Tibial nerve (tissue), 4 donors: ENCODE measurements at regions not wholly inside any gene's neighbourhood (a gene's known extent, or its start where the extent isn't known, plus 50 kb on each side); places are given as distances from the start of the nearest gene placed in this dataset.
A peak's percentile ranks its signal among the peaks of the same experiment; 100 is the strongest.

Experiments used
- DNase-seq, 2 donors: peaks; one replicate each; pipeline ENCODE4 v3.0.0-alpha.2; 2019; ENCODE audit warnings: low spot score in 2 of 2
- H3K27ac ChIP-seq, 4 donors: fragments of 200-600 bp; sonication (generic) in 3 of 4; one replicate each; pipeline ENCODE4 v1.5.1; 2017 to 2019; ENCODE audit warnings: mild to moderate bottlenecking in 1 of 4
- H3K27me3 ChIP-seq, 2 donors: fragments of 200-600 bp; sonication (generic) in 1 of 2; one replicate each; pipeline versions ENCODE4 v1.5.1 to v1.6.0; 2017 to 2019
- H3K36me3 ChIP-seq, 3 donors: fragments of 200-600 bp; sonication (generic); one replicate each; pipeline ENCODE4 v1.5.1; 2018 to 2019
- H3K4me1 ChIP-seq, 4 donors: fragments of 200-600 bp; sonication (generic) in 3 of 4; one replicate each; pipeline ENCODE4 v1.5.1; 2017 to 2019
- H3K4me3 ChIP-seq, 4 donors: fragments of 200-600 bp; sonication (generic) in 3 of 4; one replicate each; pipeline ENCODE4 v1.5.1; 2017 to 2019; ENCODE audit warnings: mild to moderate bottlenecking in 1 of 4, moderate library complexity in 1 of 4
- H3K9me3 ChIP-seq, 4 donors: fragments of 200-600 bp; sonication (generic) in 3 of 4; one replicate each; pipeline ENCODE4 v1.5.1; 2017 to 2019
- CTCF ChIP-seq, 5 experiments: fragments of 200-600 bp in 3 of 5; fragments of 450-650 bp in 2 of 5; sonication (generic) in 3 of 5; IDR thresholded peaks; one replicate each; pipeline ENCODE4 v1.5.1; 2016 to 2019; ENCODE audit warnings: antibody characterized with exemption in 5 of 5, mild to moderate bottlenecking in 3 of 5, moderate library complexity in 2 of 5
- EP300 ChIP-seq, 2 donors: sonication (generic); formaldehyde crosslinking; IDR thresholded peaks; one replicate each; pipeline ENCODE4 v1.6.1; 2017; ENCODE audit warnings: antibody characterized with exemption in 2 of 2, mild to moderate bottlenecking in 1 of 2
- POLR2A ChIP-seq, 2 donors: fragments of 450-650 bp; IDR thresholded peaks; one replicate each; pipeline ENCODE4 v1.6.1; 2017; ENCODE audit warnings: antibody characterized with exemption in 2 of 2, mild to moderate bottlenecking in 2 of 2, moderate library complexity in 2 of 2
- WGBS, 2 donors: methylation state at CpG; one replicate each; pipeline ENCODE4 v1.1.5; 2018; 5-methylcytosine and 5-hydroxymethylcytosine counted together

DNA sequence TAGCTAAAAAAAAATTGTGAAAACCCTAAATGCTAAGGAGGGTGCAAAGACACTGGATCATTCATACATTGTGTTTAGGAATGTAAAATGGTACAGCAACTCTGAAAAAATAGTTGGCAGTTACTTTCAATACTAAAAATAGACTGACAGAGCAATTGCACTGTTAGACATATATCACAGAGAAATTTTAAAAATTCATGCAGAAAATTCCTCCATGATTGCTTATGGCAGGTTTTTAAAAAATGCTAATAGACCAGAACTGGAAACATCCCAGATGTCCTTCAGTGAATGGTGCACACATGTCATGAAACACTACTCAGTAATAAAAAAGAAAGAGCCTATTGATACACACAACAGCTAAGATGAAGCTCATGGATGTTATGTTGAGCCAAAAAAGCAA, 349.8 kb upstream of the DAB2 start:
- no peaks in the 10 kb centered on the region for H3K27me3 ChIP-seq
- H3K4me1 ChIP-seq = no peaks in the 10 kb centered on the region
- H3K9me3 ChIP-seq = no peaks in the 10 kb centered on the region
- no peak overlapping the region for H3K27ac ChIP-seq
- DNase-seq = no peak
- H3K4me3 ChIP-seq = no peak overlapping the region
- TF ChIP-seq POLR2A (IDR thresholded peaks at IDR 0.05) (no peak), CTCF (IDR thresholded peaks at IDR 0.05) (no peak), EP300 (IDR thresholded peaks at IDR 0.05) (no peak)
- H3K36me3 ChIP-seq = no peaks in the 10 kb centered on the region

- TF ChIP-seq EP300 (IDR thresholded peaks at IDR 0.05) = no peak
- TF ChIP-seq CTCF (IDR thresholded peaks at IDR 0.05) = no peak
- no peak for TF ChIP-seq POLR2A (IDR thresholded peaks at IDR 0.05)
- Histone ChIP-seq H3K4me3 (no peak overlapping the region), H3K4me1 (no peaks in the 10 kb centered on the region), H3K27me3 (no peaks in the 10 kb centered on the region), H3K9me3 (no peaks in the 10 kb centered on the region), H3K27ac (no peak overlapping the region), H3K36me3 (no peaks in the 10 kb centered on the region)
- 63 to 64% methylated on average over 2 of the region's 2 CpGs for WGBS, 2 donors
- DNase-seq = no peak
These were observed 347.5 kb upstream of the DAB2 start for GRCh38 chr5:39772307-39772706.

DNA sequence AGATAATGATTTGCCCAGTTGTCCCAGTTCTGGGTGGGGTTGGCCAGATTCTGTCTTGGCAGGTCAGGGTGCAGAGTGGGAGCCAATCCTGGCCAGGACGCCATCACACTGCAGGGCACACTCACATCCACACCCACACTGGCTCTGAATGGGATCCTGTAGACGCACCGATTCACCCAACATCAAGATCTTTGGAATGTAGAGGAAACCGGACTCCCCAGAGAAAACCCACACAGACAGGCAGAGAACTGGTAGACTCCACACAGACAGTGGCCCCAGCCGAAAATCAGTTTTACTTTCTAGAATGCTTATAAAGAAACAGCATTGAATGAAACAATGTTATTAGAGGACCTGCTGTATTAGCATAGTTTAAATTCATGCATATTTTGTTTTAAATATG, 343.1 kb upstream of the DAB2 start:
- Histone ChIP-seq H3K27ac (no peak overlapping the region), H3K4me1 (peaks cover 0 to 10% (median 0%) of the 10 kb centered on the region in 4 donors), H3K9me3 (no peaks in the 10 kb centered on the region), H3K27me3 (no peaks in the 10 kb centered on the region), H3K4me3 (no peak overlapping the region), H3K36me3 (no peaks in the 10 kb centered on the region)
- TF ChIP-seq POLR2A (IDR thresholded peaks at IDR 0.05) (no peak), CTCF (IDR thresholded peaks at IDR 0.05) (no peak), EP300 (IDR thresholded peaks at IDR 0.05) (no peak)
- WGBS, 2 donors = 76 to 83% methylated on average over 5 of the region's 5 CpGs
- DNase-seq = no peak

GRCh38 chr5:39765366-39765765, 340.6 kb upstream of the DAB2 start:
- no peaks in the 10 kb centered on the region for H3K27me3 ChIP-seq
- no peak overlapping the region for H3K4me3 ChIP-seq
- no peaks in the 10 kb centered on the region for H3K9me3 ChIP-seq
- DNase-seq = no peak
- 35 to 48% methylated on average over 2 of the region's 2 CpGs for WGBS, 2 donors
- H3K36me3 ChIP-seq = no peaks in the 10 kb centered on the region
- H3K4me1 ChIP-seq = peaks cover 0 to 18% (median 2%) of the 10 kb centered on the region in 4 donors
- TF ChIP-seq CTCF (IDR thresholded peaks at IDR 0.05) (no peak), EP300 (IDR thresholded peaks at IDR 0.05) (no peak), POLR2A (IDR thresholded peaks at IDR 0.05) (no peak)
- H3K27ac ChIP-seq = peak overlapping the region in 1 of 4 donors; percentile 7

GRCh38 chr5:39762761-39763160, 338.0 kb upstream of the DAB2 start:
- Histone ChIP-seq H3K4me3 (no peak overlapping the region), H3K4me1 (peaks cover 0 to 27% (median 7%) of the 10 kb centered on the region in 4 donors), H3K27ac (peak overlapping the region in 1 of 4 donors; percentile 76), H3K36me3 (no peaks in the 10 kb centered on the region), H3K27me3 (no peaks in the 10 kb centered on the region), H3K9me3 (no peaks in the 10 kb centered on the region)
- WGBS, 2 donors = 68 to 77% methylated on average over 3 of the region's 3 CpGs
- DNase-seq = no peak
- TF ChIP-seq POLR2A (IDR thresholded peaks at IDR 0.05) = no peak
- TF ChIP-seq CTCF (IDR thresholded peaks at IDR 0.05) = no peak
- TF ChIP-seq EP300 (IDR thresholded peaks at IDR 0.05) = no peak
